GM23338 (cell line): ENCODE measurements at regions not wholly inside any gene's neighbourhood (a gene's known extent, or its start where the extent isn't known, plus 50 kb on each side); places are given as distances from the start of the nearest gene placed in this dataset.

Source experiments
- CREB1 ChIP-seq: fragments of 250-450 bp; sonication (Bioruptor Pico); IDR thresholded peaks from 2 replicates; pipeline ENCODE4 v1.5.0; 2020; ENCODE audit warnings: low read depth, mild to moderate bottlenecking, moderate library complexity
- EZH2 ChIP-seq: fragments of 200-600 bp; sonication (generic); IDR thresholded peaks from one replicate; pipeline ENCODE4 v1.8.0; 2017; ENCODE audit warnings: antibody characterized with exemption, mild to moderate bottlenecking, low read depth; ENCODE audit not compliant: unreplicated experiment
- EZH2phosphoT487 ChIP-seq: fragments of 200-600 bp; sonication (generic); IDR thresholded peaks from one replicate; pipeline ENCODE4 v1.8.1; 2018; ENCODE audit warnings: antibody characterized with exemption; ENCODE audit not compliant: unreplicated experiment
- JUNB ChIP-seq: IDR thresholded peaks from one replicate; pipeline ENCODE4 v1.6.1; 2016; ENCODE audit warnings: antibody characterized with exemption; ENCODE audit not compliant: unreplicated experiment
- POLR2AphosphoS5 ChIP-seq: IDR thresholded peaks from 2 replicates; pipeline ENCODE4 v1.6.1; 2016; ENCODE audit warnings: antibody characterized with exemption, low read depth
- STAT1 ChIP-seq: IDR thresholded peaks from one replicate; pipeline ENCODE4 v1.6.1; 2016; ENCODE audit warnings: antibody characterized with exemption; ENCODE audit not compliant: unreplicated experiment
- ZNF114 ChIP-seq: fragments of 250-450 bp; sonication (Bioruptor Pico); IDR thresholded peaks from 2 replicates; pipeline ENCODE4 v1.5.0; 2020; ENCODE audit warnings: mild to moderate bottlenecking, moderate library complexity
- ZNF331 ChIP-seq: fragments of 250-450 bp; sonication (Bioruptor Pico); IDR thresholded peaks from 2 replicates; pipeline ENCODE4 v1.5.0; 2020; ENCODE audit warnings: low read depth, mild to moderate bottlenecking, moderate library complexity
- TF ChIP-seq, protein P1 (sequence below), 2 experiments: fragments of 200-600 bp in 1 of 2; sonication (generic) in 1 of 2; conservative IDR thresholded peaks; 2 replicates each; pipeline versions ENCODE4 v1.5.1 to v1.6.1; 2016 to 2017; ENCODE audit warnings: antibody characterized with exemption in 2 of 2, low read depth in 2 of 2, mild to moderate bottlenecking in 2 of 2, moderate library complexity in 1 of 2
- TF ChIP-seq, protein P2 (sequence below): IDR thresholded peaks from one replicate; pipeline ENCODE4 v1.6.1; 2018; ENCODE audit warnings: antibody characterized with exemption; ENCODE audit not compliant: unreplicated experiment
- TF ChIP-seq, protein P3 (sequence below): IDR thresholded peaks from 2 replicates; pipeline ENCODE4 v1.6.1; 2016; ENCODE audit warnings: antibody characterized with exemption

DNA sequence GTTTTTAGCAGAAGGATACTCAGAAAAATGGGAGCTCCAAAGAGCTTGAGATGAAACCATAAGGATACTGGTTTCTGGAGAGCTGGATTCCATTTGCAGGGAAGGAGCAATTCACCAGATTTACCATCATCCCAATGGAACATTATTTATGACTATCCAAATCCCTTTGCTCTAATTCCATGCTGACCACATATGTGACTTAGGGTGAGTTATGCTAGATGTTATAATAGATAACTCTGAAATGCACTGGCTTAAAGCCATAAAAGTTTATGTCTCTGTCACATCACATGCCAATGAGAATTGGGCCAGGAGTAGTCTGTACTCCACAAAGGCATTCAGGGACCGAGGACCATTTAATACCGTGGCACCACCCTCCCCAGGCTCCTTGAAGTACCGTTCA lies 185.2 kb downstream of the SKIDA1 start:
- no peak for TF ChIP-seq EZH2
- TF ChIP-seq, protein P1, sequence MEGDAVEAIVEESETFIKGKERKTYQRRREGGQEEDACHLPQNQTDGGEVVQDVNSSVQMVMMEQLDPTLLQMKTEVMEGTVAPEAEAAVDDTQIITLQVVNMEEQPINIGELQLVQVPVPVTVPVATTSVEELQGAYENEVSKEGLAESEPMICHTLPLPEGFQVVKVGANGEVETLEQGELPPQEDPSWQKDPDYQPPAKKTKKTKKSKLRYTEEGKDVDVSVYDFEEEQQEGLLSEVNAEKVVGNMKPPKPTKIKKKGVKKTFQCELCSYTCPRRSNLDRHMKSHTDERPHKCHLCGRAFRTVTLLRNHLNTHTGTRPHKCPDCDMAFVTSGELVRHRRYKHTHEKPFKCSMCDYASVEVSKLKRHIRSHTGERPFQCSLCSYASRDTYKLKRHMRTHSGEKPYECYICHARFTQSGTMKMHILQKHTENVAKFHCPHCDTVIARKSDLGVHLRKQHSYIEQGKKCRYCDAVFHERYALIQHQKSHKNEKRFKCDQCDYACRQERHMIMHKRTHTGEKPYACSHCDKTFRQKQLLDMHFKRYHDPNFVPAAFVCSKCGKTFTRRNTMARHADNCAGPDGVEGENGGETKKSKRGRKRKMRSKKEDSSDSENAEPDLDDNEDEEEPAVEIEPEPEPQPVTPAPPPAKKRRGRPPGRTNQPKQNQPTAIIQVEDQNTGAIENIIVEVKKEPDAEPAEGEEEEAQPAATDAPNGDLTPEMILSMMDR (conservative IDR thresholded peaks at IDR 0.05; ENCODE audit: low read depth in 2 of 2): no peak
- no peak for TF ChIP-seq CREB1 (CRISPR knock-in tag)
- TF ChIP-seq, protein P2, sequence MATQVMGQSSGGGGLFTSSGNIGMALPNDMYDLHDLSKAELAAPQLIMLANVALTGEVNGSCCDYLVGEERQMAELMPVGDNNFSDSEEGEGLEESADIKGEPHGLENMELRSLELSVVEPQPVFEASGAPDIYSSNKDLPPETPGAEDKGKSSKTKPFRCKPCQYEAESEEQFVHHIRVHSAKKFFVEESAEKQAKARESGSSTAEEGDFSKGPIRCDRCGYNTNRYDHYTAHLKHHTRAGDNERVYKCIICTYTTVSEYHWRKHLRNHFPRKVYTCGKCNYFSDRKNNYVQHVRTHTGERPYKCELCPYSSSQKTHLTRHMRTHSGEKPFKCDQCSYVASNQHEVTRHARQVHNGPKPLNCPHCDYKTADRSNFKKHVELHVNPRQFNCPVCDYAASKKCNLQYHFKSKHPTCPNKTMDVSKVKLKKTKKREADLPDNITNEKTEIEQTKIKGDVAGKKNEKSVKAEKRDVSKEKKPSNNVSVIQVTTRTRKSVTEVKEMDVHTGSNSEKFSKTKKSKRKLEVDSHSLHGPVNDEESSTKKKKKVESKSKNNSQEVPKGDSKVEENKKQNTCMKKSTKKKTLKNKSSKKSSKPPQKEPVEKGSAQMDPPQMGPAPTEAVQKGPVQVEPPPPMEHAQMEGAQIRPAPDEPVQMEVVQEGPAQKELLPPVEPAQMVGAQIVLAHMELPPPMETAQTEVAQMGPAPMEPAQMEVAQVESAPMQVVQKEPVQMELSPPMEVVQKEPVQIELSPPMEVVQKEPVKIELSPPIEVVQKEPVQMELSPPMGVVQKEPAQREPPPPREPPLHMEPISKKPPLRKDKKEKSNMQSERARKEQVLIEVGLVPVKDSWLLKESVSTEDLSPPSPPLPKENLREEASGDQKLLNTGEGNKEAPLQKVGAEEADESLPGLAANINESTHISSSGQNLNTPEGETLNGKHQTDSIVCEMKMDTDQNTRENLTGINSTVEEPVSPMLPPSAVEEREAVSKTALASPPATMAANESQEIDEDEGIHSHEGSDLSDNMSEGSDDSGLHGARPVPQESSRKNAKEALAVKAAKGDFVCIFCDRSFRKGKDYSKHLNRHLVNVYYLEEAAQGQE: no peak
- TF ChIP-seq ZNF114: no peak
- TF ChIP-seq ZNF331 (CRISPR knock-in tag): no peak
- TF ChIP-seq POLR2AphosphoS5: no peak
- TF ChIP-seq, protein P3, sequence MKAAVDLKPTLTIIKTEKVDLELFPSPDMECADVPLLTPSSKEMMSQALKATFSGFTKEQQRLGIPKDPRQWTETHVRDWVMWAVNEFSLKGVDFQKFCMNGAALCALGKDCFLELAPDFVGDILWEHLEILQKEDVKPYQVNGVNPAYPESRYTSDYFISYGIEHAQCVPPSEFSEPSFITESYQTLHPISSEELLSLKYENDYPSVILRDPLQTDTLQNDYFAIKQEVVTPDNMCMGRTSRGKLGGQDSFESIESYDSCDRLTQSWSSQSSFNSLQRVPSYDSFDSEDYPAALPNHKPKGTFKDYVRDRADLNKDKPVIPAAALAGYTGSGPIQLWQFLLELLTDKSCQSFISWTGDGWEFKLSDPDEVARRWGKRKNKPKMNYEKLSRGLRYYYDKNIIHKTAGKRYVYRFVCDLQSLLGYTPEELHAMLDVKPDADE: no peak
- no peak for TF ChIP-seq EZH2phosphoT487
- TF ChIP-seq STAT1: no peak
- TF ChIP-seq JUNB: no peak
